Vagina (tissue), 2 donors: ENCODE measurements at regions not wholly inside any gene's neighbourhood (a gene's known extent, or its start where the extent isn't known, plus 50 kb on each side); places are given as distances from the start of the nearest gene placed in this dataset.

ENCODE experiments used
- DNase-seq, 2 donors: peaks; one replicate each; pipeline ENCODE4 v3.0.0-alpha.2; 2017; ENCODE audit errors: extremely low spot score in 2 of 2
- H3K27ac ChIP-seq: fragments of 200-600 bp; sonication (generic); one replicate; pipeline ENCODE4 v1.5.1; 2019
- H3K27me3 ChIP-seq: fragments of 200-600 bp; sonication (generic); one replicate; pipeline ENCODE4 v1.5.1; 2019
- H3K36me3 ChIP-seq, 2 donors: fragments of 200-600 bp; sonication (generic); one replicate each; pipeline ENCODE4 v1.5.1; 2017 to 2019
- H3K4me1 ChIP-seq: fragments of 200-600 bp; sonication (generic); one replicate; pipeline ENCODE4 v1.5.1; 2019
- H3K4me3 ChIP-seq, 2 donors: fragments of 200-600 bp; sonication (generic); 1 replicate in 1 of 2; 2 replicates in 1 of 2; pipeline ENCODE4 v1.5.1; 2016 to 2019
- H3K9me3 ChIP-seq: fragments of 200-600 bp; sonication (generic); one replicate; pipeline ENCODE4 v1.5.1; 2019
- POLR2A ChIP-seq, 2 donors: fragments of 450-650 bp; IDR thresholded peaks; one replicate each; pipeline ENCODE4 v1.6.1; 2017; ENCODE audit warnings: antibody characterized with exemption in 2 of 2, mild to moderate bottlenecking in 2 of 2, moderate library complexity in 2 of 2
- POLR2AphosphoS5 ChIP-seq, 2 donors: sonication (generic); formaldehyde crosslinking; IDR thresholded peaks; one replicate each; pipeline ENCODE4 v1.9.0; 2017; ENCODE audit warnings: antibody characterized with exemption in 2 of 2, mild to moderate bottlenecking in 2 of 2, low read depth in 1 of 2; ENCODE audit not compliant: insufficient read depth in 1 of 2
- intact Hi-C: fragments of 100-400 bp; cut with DNase I; formaldehyde crosslinking; loops from one replicate; pipeline ENCODE4 v1.15.1; 2023
- TF ChIP-seq, protein P1 (sequence below), 3 experiments: fragments of 450-650 bp in 2 of 3; fragments of 200-600 bp in 1 of 3; sonication (generic) in 1 of 3; IDR thresholded peaks; one replicate each; pipeline ENCODE4 v1.5.1; 2017 to 2019; ENCODE audit warnings: antibody characterized with exemption in 3 of 3, mild to moderate bottlenecking in 2 of 3, moderate library complexity in 2 of 3

DNA sequence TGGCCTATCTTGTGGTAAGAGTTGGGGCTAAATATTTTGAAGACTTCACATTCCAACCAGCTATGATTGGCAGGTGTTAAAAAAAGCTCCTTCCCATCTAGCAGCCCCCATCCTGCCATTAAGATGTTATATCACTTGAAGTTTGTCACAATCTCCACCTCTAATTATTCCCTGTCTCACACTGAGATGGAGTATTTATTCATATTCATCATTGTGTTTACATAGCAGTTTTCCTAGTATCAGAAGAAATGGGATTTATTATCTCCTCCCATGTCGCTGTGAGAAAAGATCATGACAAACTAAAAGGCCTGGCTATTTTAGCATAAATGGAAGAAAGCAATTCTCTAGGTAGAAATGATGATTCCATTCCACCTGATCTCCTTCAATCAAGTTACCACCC, 653.6 kb downstream of the GABRG2 start:
- Histone ChIP-seq H3K4me3 (no peak overlapping the region), H3K36me3 (no peaks in the 10 kb centered on the region), H3K4me1 (no peaks in the 10 kb centered on the region), H3K27me3 (no peaks in the 10 kb centered on the region), H3K9me3 (no peaks in the 10 kb centered on the region), H3K27ac (no peak overlapping the region)
- no peak for DNase-seq
- intact Hi-C loops = no loop called here
- TF ChIP-seq, protein P1, sequence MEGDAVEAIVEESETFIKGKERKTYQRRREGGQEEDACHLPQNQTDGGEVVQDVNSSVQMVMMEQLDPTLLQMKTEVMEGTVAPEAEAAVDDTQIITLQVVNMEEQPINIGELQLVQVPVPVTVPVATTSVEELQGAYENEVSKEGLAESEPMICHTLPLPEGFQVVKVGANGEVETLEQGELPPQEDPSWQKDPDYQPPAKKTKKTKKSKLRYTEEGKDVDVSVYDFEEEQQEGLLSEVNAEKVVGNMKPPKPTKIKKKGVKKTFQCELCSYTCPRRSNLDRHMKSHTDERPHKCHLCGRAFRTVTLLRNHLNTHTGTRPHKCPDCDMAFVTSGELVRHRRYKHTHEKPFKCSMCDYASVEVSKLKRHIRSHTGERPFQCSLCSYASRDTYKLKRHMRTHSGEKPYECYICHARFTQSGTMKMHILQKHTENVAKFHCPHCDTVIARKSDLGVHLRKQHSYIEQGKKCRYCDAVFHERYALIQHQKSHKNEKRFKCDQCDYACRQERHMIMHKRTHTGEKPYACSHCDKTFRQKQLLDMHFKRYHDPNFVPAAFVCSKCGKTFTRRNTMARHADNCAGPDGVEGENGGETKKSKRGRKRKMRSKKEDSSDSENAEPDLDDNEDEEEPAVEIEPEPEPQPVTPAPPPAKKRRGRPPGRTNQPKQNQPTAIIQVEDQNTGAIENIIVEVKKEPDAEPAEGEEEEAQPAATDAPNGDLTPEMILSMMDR (IDR thresholded peaks at IDR 0.05) = no peak
- no peak for TF ChIP-seq POLR2A (IDR thresholded peaks at IDR 0.05)
- TF ChIP-seq POLR2AphosphoS5 (IDR thresholded peaks at IDR 0.05; ENCODE audit: insufficient read depth in 1 of 2, low read depth in 1 of 2) = no peak

GRCh38 chr5:162752612-162753011, 684.8 kb upstream of the CCNG1 start:
- TF ChIP-seq, protein P1 (IDR thresholded peaks at IDR 0.05) = no peak
- TF ChIP-seq POLR2AphosphoS5 (IDR thresholded peaks at IDR 0.05; ENCODE audit: insufficient read depth in 1 of 2, low read depth in 1 of 2) = no peak
- TF ChIP-seq POLR2A (IDR thresholded peaks at IDR 0.05) = no peak
- intact Hi-C loops = no loop called here
- H3K4me1 ChIP-seq = no peaks in the 10 kb centered on the region
- H3K27ac ChIP-seq = no peak overlapping the region
- H3K36me3 ChIP-seq = no peaks in the 10 kb centered on the region
- no peaks in the 10 kb centered on the region for H3K9me3 ChIP-seq
- no peaks in the 10 kb centered on the region for H3K27me3 ChIP-seq
- no peak for DNase-seq
- no peak overlapping the region for H3K4me3 ChIP-seq

DNA sequence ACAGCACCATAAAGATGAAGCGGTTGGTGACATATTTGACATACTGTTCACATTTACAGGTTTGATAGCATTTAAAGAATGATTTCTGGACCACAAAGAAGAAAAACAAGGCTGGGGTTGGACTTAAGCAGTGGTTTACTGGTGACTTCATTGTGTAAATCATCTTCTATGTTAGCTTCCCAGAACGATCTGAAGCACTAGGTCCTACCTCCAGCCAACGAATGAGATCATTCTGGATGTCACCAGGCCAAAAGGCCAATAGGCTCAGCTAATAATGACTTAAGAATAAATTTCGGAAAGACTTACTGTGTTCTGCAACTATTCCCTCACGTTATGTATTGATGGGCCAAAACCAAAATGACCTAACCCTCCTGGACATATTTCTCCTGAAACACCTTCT, 675.3 kb upstream of the CCNG1 start:
- H3K36me3 ChIP-seq = no peaks in the 10 kb centered on the region
- H3K4me3 ChIP-seq = no peak overlapping the region
- DNase-seq = no peak
- no peak overlapping the region for H3K27ac ChIP-seq
- no peaks in the 10 kb centered on the region for H3K27me3 ChIP-seq
- H3K4me1 ChIP-seq = no peaks in the 10 kb centered on the region
- no peaks in the 10 kb centered on the region for H3K9me3 ChIP-seq
- intact Hi-C loops = no loop called here
- TF ChIP-seq POLR2A (IDR thresholded peaks at IDR 0.05) = no peak
- TF ChIP-seq, protein P1 (IDR thresholded peaks at IDR 0.05) = no peak
- TF ChIP-seq POLR2AphosphoS5 (IDR thresholded peaks at IDR 0.05; ENCODE audit: insufficient read depth in 1 of 2, low read depth in 1 of 2) = no peak

GRCh38 chr5:162769019-162769418, 668.4 kb upstream of the CCNG1 start:
- DNase-seq = no peak
- intact Hi-C loops = no loop called here
- H3K27ac ChIP-seq = no peak overlapping the region
- H3K4me3 ChIP-seq = no peak overlapping the region
- TF ChIP-seq, protein P1 (IDR thresholded peaks at IDR 0.05) = no peak
- TF ChIP-seq POLR2AphosphoS5 (IDR thresholded peaks at IDR 0.05; ENCODE audit: insufficient read depth in 1 of 2, low read depth in 1 of 2) (no peak), POLR2A (IDR thresholded peaks at IDR 0.05) (no peak)
- H3K27me3 ChIP-seq = no peaks in the 10 kb centered on the region
- no peaks in the 10 kb centered on the region for H3K36me3 ChIP-seq
- H3K9me3 ChIP-seq = no peaks in the 10 kb centered on the region
- H3K4me1 ChIP-seq = no peaks in the 10 kb centered on the region

GRCh38 chr5:162785673-162786072, 651.7 kb upstream of the CCNG1 start:
- Histone ChIP-seq H3K4me3 (no peak overlapping the region), H3K9me3 (no peaks in the 10 kb centered on the region), H3K27me3 (no peaks in the 10 kb centered on the region), H3K36me3 (no peaks in the 10 kb centered on the region), H3K27ac (no peak overlapping the region), H3K4me1 (no peaks in the 10 kb centered on the region)
- intact Hi-C loops = no loop called here
- DNase-seq = no peak
- TF ChIP-seq POLR2A (IDR thresholded peaks at IDR 0.05) (no peak), POLR2AphosphoS5 (IDR thresholded peaks at IDR 0.05; ENCODE audit: insufficient read depth in 1 of 2, low read depth in 1 of 2) (no peak)
- TF ChIP-seq, protein P1 (IDR thresholded peaks at IDR 0.05) = no peak
